Type B pancreatic cell (in vitro differentiated cells): ENCODE measurements at regions not wholly inside any gene's neighbourhood (a gene's known extent, or its start where the extent isn't known, plus 50 kb on each side); places are given as distances from the start of the nearest gene placed in this dataset.

Source experiments
- DNase-seq: peaks from one replicate; pipeline ENCODE4 v3.0.0; 2021; ENCODE audit warnings: mixed read lengths; ENCODE audit not compliant: unreplicated experiment; ENCODE audit errors: extremely low spot score
- H3K27ac Mint-ChIP-seq: 2 replicates; pipeline ENCODE4 v1.8.0; 2021; ENCODE audit warnings: mild to moderate bottlenecking, mixed read lengths
- H3K27me3 Mint-ChIP-seq: 2 replicates; pipeline ENCODE4 v1.8.0; 2021; ENCODE audit warnings: mixed read lengths
- H3K36me3 Mint-ChIP-seq: 2 replicates; pipeline ENCODE4 v1.8.0; 2021; ENCODE audit warnings: mixed read lengths
- H3K4me1 Mint-ChIP-seq: one replicate; pipeline ENCODE4 v1.8.0; 2021; ENCODE audit warnings: mixed read lengths; ENCODE audit not compliant: unreplicated experiment
- H3K4me3 Mint-ChIP-seq: 2 replicates; pipeline ENCODE4 v1.8.0; 2021; ENCODE audit warnings: mild to moderate bottlenecking, mixed read lengths
- H3K9me3 Mint-ChIP-seq: 2 replicates; pipeline ENCODE4 v1.8.0; 2021; ENCODE audit warnings: mixed read lengths
- CTCF ChIP-seq: fragments of 200-600 bp; sonication (generic); conservative IDR thresholded peaks from 2 replicates; pipeline ENCODE4 v1.5.0; 2021; ENCODE audit warnings: antibody characterized with exemption, mild to moderate bottlenecking

- H3K27me3 Mint-ChIP-seq: no peaks in the 10 kb centered on the region
- H3K4me3 Mint-ChIP-seq: no peak overlapping the region
- no peaks in the 10 kb centered on the region for H3K9me3 Mint-ChIP-seq
- no peaks in the 10 kb centered on the region for H3K36me3 Mint-ChIP-seq
- TF ChIP-seq CTCF: no peak
- no peak overlapping the region for H3K27ac Mint-ChIP-seq
- H3K4me1 Mint-ChIP-seq: peaks cover 6% of the 10 kb centered on the region
- DNase-seq: no peak
These were observed 978.3 kb upstream of the TENM3 start for GRCh38 chr4:181264893-181265292.

GRCh38 chr4:181265370-181265769 lies 977.8 kb upstream of the TENM3 start:
- no peak for DNase-seq
- Mint-ChIP-seq H3K4me1 (peaks cover 4% of the 10 kb centered on the region), H3K36me3 (no peaks in the 10 kb centered on the region), H3K4me3 (no peak overlapping the region), H3K27ac (no peak overlapping the region), H3K27me3 (no peaks in the 10 kb centered on the region), H3K9me3 (no peaks in the 10 kb centered on the region)
- no peak for TF ChIP-seq CTCF

- no peak overlapping the region for H3K4me3 Mint-ChIP-seq
- DNase-seq: no peak
- H3K4me1 Mint-ChIP-seq: no peaks in the 10 kb centered on the region
- no peaks in the 10 kb centered on the region for H3K36me3 Mint-ChIP-seq
- TF ChIP-seq CTCF: no peak
- H3K9me3 Mint-ChIP-seq: no peaks in the 10 kb centered on the region
- H3K27ac Mint-ChIP-seq: no peak overlapping the region
- H3K27me3 Mint-ChIP-seq: no peaks in the 10 kb centered on the region
These were observed 972.0 kb upstream of the TENM3 start for GRCh38 chr4:181271116-181271640.

- no peak overlapping the region for H3K27ac Mint-ChIP-seq
- H3K4me3 Mint-ChIP-seq: no peak overlapping the region
- no peak for DNase-seq
- no peaks in the 10 kb centered on the region for H3K4me1 Mint-ChIP-seq
- H3K27me3 Mint-ChIP-seq: no peaks in the 10 kb centered on the region
- no peaks in the 10 kb centered on the region for H3K36me3 Mint-ChIP-seq
- TF ChIP-seq CTCF: no peak
- H3K9me3 Mint-ChIP-seq: no peaks in the 10 kb centered on the region
These were observed 970.8 kb upstream of the TENM3 start for GRCh38 chr4:181272422-181272821.

GRCh38 chr4:181278941-181279340 lies 964.3 kb upstream of the TENM3 start:
- DNase-seq: no peak

More at GRCh38 chr4:181278941-181279340, 964.3 kb upstream of the TENM3 start:
- Mint-ChIP-seq H3K36me3 (no peaks in the 10 kb centered on the region), H3K27me3 (no peaks in the 10 kb centered on the region), H3K9me3 (no peaks in the 10 kb centered on the region), H3K27ac (no peak overlapping the region), H3K4me1 (no peaks in the 10 kb centered on the region), H3K4me3 (no peak overlapping the region)
- no peak for TF ChIP-seq CTCF
